HG03520 (cell line): ENCODE measurements at regions not wholly inside any gene's neighbourhood (a gene's known extent, or its start where the extent isn't known, plus 50 kb on each side); places are given as distances from the start of the nearest gene placed in this dataset.
"Not testable (repeated sequence)": the region's sequence is repeated elsewhere in the genome, so short reads cannot be mapped to it uniquely, and the experiment has no call there.

Source experiments
- ATAC-seq: cut with Tn5 transposase; IDR thresholded peaks from one replicate; pipeline ENCODE4 v1.9.1; 2021; ENCODE audit warnings: mild to moderate bottlenecking, moderate library complexity; ENCODE audit not compliant: unreplicated experiment

GRCh38 chr7:16098058-16098457 is 323.3 kb downstream of the CRPPA start:
- ATAC-seq, result no peak

- no peak for ATAC-seq
These were observed 326.0 kb downstream of the CRPPA start for GRCh38 chr7:16095171-16095950.

- ATAC-seq, result no peak
These were observed 326.7 kb downstream of the CRPPA start for GRCh38 chr7:16094651-16095050.

- ATAC-seq, result no peak
These were observed 328.6 kb downstream of the CRPPA start for GRCh38 chr7:16092711-16093110.

- no peak for ATAC-seq
These were observed 329.5 kb downstream of the CRPPA start for GRCh38 chr7:16091701-16092310.

- no peak for ATAC-seq
These were observed 331.5 kb downstream of the CRPPA start for GRCh38 chr7:16089801-16090200.

GRCh38 chr7:16089191-16089590 is 332.1 kb downstream of the CRPPA start:
- ATAC-seq, result no peak

GRCh38 chr7:16086743-16087142 is 334.6 kb downstream of the CRPPA start:
- no peak for ATAC-seq

- not testable (repeated sequence) for ATAC-seq
These were observed 335.6 kb downstream of the CRPPA start for GRCh38 chr7:16085780-16086179.

GRCh38 chr7:16084875-16085274 is 336.5 kb downstream of the CRPPA start:
- no peak for ATAC-seq

- no peak for ATAC-seq
These were observed 337.0 kb downstream of the CRPPA start for GRCh38 chr7:16084370-16084769.

- ATAC-seq, result no peak
These were observed 337.4 kb downstream of the CRPPA start for GRCh38 chr7:16083931-16084330.

GRCh38 chr7:16080131-16080530 is 341.2 kb downstream of the CRPPA start:
- ATAC-seq, result no peak

GRCh38 chr7:16079723-16080122 is 341.6 kb downstream of the CRPPA start:
- no peak for ATAC-seq

GRCh38 chr7:16078076-16078952 is 343.0 kb downstream of the CRPPA start:
- ATAC-seq, result peak; percentile 82

GRCh38 chr7:16071246-16071857 is 350.0 kb downstream of the CRPPA start:
- ATAC-seq, result peak; percentile 93

- ATAC-seq, result no peak
These were observed 350.5 kb downstream of the CRPPA start for GRCh38 chr7:16070806-16071205.

GRCh38 chr7:16069998-16070397 is 351.3 kb downstream of the CRPPA start:
- no peak for ATAC-seq

GRCh38 chr7:16068183-16068582 is 353.2 kb downstream of the CRPPA start:
- ATAC-seq, result no peak

GRCh38 chr7:16067711-16068110 is 353.6 kb downstream of the CRPPA start:
- ATAC-seq, result no peak

- no peak for ATAC-seq
These were observed 354.4 kb downstream of the CRPPA start for GRCh38 chr7:16066805-16067459.
